PC-9 (cell line): ENCODE measurements at regions not wholly inside any gene's neighbourhood (a gene's known extent, or its start where the extent isn't known, plus 50 kb on each side); places are given as distances from the start of the nearest gene placed in this dataset.

Experiments
- CTCF ChIP-seq: fragments of 200-600 bp; sonication (generic); conservative IDR thresholded peaks from 2 replicates; pipeline ENCODE4 v1.6.1; 2017; ENCODE audit warnings: mixed run types, antibody characterized with exemption, mild to moderate bottlenecking, moderate library complexity
- EZH2 ChIP-seq: fragments of 200-600 bp; sonication (generic); IDR thresholded peaks from 2 replicates; pipeline ENCODE4 v1.8.0; 2017; ENCODE audit warnings: antibody characterized with exemption, low read depth

- TF ChIP-seq EZH2 (no peak), CTCF (no peak)
Observed at GRCh38 chr22:22155607-22156006, 89.0 kb upstream of the VPREB1 start.
